SU-DHL-6 (cell line): ENCODE measurements at regions not wholly inside any gene's neighbourhood (a gene's known extent, or its start where the extent isn't known, plus 50 kb on each side); places are given as distances from the start of the nearest gene placed in this dataset.

ENCODE experiments used
- EZH2phosphoT487 ChIP-seq: fragments of 200-600 bp; sonication (generic), shearing (Covaris generic); conservative IDR thresholded peaks from 2 replicates; pipeline ENCODE4 v1.6.1; 2018; ENCODE audit warnings: mild to moderate bottlenecking, antibody characterized with exemption, low read length, moderate library complexity, mixed read lengths
- TF ChIP-seq, protein P1 (sequence below): fragments of 200-600 bp; sonication (generic); IDR thresholded peaks from one replicate; pipeline ENCODE4 v1.5.1; 2017; ENCODE audit warnings: antibody characterized with exemption, mild to moderate bottlenecking, low read length, moderate library complexity; ENCODE audit not compliant: insufficient read depth, poor library complexity, severe bottlenecking

DNA sequence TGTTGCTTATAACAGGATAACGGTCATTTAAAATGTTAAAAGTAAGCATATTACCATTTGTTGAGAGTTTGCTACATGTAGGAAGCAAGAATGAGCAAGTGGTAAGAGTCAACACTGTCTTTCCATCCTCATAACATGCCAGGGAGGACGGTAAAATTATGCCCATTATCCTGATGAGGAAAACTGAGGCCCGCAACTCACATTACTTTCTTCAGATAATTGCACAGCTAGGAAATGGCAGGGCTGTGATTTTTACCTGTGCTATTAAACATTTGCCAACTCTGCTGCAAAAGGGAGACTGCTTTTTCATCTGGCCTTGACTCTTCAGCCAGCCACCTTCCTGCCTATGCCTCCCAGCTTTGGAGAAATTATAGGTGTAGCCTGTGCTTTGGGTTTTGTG, 79.8 kb upstream of the BOD1 start:
- TF ChIP-seq, protein P1, sequence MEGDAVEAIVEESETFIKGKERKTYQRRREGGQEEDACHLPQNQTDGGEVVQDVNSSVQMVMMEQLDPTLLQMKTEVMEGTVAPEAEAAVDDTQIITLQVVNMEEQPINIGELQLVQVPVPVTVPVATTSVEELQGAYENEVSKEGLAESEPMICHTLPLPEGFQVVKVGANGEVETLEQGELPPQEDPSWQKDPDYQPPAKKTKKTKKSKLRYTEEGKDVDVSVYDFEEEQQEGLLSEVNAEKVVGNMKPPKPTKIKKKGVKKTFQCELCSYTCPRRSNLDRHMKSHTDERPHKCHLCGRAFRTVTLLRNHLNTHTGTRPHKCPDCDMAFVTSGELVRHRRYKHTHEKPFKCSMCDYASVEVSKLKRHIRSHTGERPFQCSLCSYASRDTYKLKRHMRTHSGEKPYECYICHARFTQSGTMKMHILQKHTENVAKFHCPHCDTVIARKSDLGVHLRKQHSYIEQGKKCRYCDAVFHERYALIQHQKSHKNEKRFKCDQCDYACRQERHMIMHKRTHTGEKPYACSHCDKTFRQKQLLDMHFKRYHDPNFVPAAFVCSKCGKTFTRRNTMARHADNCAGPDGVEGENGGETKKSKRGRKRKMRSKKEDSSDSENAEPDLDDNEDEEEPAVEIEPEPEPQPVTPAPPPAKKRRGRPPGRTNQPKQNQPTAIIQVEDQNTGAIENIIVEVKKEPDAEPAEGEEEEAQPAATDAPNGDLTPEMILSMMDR: no peak
- TF ChIP-seq EZH2phosphoT487: no peak
